HG03565 (cell line): ENCODE measurements at regions not wholly inside any gene's neighbourhood (a gene's known extent, or its start where the extent isn't known, plus 50 kb on each side); places are given as distances from the start of the nearest gene placed in this dataset.
A peak's percentile ranks its signal among the peaks of the same experiment; 100 is the strongest.
"Not testable (repeated sequence)": the region's sequence is repeated elsewhere in the genome, so short reads cannot be mapped to it uniquely, and the experiment has no call there.

ENCODE experiments used
- ATAC-seq: cut with Tn5 transposase; IDR thresholded peaks from one replicate; pipeline ENCODE4 v1.9.1; 2021; ENCODE audit warnings: mild to moderate bottlenecking, moderate library complexity; ENCODE audit not compliant: unreplicated experiment

GRCh38 chr10:23725548-23725947 lies 286.7 kb downstream of the OTUD1 start:
- ATAC-seq = no peak

DNA sequence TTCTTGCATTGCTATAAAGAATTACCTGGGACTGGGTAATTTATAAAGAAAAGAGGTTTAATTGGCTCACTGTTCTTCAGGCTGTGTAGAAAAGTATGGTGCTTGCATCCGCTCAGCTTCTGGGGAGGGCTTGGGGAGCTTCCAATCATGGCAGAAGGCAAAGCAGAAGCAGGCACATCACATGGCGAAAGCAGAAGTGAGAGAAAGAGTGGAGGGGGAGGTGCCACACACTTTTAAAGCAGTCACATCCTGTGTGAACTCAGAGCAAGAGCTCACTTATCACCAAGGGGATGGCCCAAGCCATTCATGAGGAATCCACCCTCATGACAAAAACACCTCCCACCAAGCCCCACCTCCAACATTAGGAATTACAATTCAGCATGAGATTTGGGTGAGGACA lies 303.5 kb downstream of the OTUD1 start:
- peak; percentile 99 for ATAC-seq

GRCh38 chr10:23742807-23743206 lies 303.9 kb downstream of the OTUD1 start:
- no peak for ATAC-seq

DNA sequence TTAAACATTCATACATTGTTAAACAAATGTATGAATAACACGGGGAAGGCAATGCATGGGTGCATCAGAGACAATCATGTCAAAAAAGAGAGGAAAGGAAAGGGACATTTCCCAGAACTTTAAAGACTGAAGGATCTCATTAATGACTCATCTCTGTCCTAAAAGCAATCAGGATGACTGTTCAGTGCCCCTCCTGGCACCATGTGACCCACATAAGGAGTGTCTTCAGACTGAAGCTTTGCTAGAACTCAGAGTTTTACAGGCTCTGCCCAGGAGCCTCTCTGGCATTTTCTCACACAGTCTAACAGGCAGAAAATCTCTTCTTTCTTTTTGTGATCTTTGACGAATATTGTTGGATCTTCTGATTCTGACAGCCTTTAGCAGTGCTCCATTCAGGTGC lies 315.3 kb downstream of the OTUD1 start:
- peak; percentile 48 for ATAC-seq

GRCh38 chr10:23754941-23755340 lies 316.1 kb downstream of the OTUD1 start:
- ATAC-seq = no peak

DNA sequence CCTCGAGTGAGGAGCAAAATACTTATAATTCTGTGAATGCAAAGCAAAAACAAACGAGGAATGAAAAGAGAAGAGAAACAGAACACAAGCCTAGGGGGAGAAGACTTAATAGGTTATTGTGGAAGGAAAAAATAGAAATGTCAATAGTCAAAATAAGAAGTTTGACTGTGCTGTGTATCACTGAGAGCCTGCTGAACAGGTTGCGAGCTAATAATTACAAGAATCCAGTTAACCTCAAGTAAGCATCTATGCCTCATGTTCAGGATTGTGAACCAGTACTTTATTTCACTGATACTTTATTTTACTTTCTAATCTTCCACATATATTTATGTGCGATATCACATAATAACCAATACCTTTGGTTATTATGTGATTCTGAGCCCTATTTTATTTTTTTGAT lies 316.7 kb downstream of the OTUD1 start:
- ATAC-seq = no peak

DNA sequence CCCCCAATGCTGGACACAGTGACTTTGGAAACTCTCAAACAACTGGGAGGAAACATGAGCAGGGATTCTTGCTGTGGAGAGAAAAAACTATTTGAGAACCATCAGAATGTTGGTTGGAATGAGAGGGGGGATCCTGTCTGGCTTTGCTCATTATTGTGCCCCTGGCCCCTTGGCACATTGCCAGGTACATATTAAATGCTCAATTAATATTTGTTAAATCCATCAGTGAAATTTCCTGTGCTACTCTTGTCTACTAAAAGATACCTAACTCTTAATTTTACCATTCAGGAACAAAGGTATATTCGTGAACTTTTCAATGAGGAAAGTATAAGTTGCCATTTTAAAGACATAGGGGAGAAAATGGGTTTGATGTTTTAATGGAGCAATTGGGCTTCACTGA lies 329.4 kb downstream of the OTUD1 start:
- ATAC-seq = no peak

- ATAC-seq = no peak
Measured at GRCh38 chr10:23777153-23777552, 338.3 kb downstream of the OTUD1 start.

GRCh38 chr10:23779301-23779700 lies 340.4 kb downstream of the OTUD1 start:
- no peak for ATAC-seq

- no peak for ATAC-seq
Measured at GRCh38 chr10:23780331-23780730, 341.5 kb downstream of the OTUD1 start.

GRCh38 chr10:23786594-23786993 lies 347.7 kb downstream of the OTUD1 start:
- no peak for ATAC-seq

DNA sequence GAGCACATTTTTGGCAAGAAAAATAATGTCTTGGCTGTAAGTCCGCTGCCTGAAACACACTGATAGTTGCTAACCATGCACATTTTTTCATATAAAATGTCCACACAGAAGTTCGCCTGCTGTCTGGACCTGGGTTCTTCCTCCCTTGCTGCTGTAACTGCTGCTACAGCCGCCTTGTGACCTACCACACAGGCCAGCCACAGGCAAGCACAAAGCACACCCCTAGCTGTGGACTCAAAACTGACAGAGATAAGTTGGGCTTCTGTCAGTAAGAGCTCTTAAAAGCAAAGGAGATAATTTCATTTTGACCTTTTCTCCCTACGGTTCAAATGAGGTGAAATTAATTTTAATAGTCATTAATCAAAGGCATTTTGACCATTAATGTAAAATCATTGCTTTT lies 354.7 kb downstream of the OTUD1 start:
- no peak for ATAC-seq

DNA sequence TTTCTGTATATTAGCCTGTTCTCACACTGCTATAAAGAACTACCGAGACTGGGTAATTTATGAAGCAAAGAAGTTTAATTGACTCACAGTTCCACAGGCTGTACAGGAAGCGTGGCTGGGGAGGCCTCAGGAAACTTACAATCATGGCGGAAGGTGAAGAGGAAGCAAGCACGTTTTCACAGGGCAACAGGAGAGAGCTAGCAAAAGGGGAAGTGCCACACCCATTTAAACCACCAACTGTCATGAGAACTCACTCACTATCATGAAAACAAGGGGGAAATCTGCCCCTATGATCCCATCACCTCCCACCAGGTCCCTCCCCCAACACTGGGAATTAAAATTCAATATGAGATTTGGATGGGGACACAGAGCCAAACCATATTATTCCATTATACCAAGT lies 358.6 kb downstream of the OTUD1 start:
- ATAC-seq = not testable (repeated sequence)

GRCh38 chr10:23804125-23804524 lies 365.2 kb downstream of the OTUD1 start:
- no peak for ATAC-seq

- no peak for ATAC-seq
Measured at GRCh38 chr10:23813687-23814086, 374.8 kb downstream of the OTUD1 start.

DNA sequence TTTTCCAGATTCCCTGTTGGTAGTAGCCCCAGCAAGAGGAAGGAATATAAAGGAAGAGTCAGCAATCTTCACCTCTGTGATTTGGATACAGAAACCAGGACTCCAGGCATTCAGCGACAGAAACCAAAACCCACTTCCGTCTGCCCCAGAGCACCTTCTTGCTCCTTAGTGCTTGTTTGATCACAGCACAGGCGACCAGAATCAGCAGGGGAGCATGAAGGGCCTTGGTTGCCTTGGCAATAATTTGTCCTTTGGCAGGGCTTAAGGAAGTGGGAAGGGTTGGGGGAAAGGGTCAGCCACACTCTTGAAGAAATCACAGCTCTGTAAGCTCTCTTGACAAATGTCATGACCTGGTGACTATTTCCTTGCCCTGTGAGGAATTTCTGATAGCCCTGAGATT lies 379.6 kb downstream of the OTUD1 start:
- no peak for ATAC-seq

DNA sequence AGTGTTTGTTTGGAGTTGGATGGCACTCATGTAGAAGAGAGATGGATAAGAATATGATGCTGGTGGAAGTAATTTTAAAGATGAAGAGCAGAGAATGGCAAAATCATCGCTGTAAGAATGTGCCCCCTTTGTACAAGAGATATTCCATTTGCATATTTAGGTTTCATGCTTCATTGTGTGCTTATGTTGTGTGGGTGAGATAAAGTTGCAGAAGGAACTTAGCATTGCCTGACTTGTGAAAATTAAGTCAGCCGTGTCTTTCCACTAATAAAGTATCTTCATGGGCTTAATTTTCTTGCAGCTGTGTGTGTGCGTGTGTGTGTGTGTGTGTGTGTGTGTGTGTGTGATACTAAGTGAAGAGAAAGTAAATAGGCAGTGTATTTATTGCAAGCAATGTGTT lies 381.9 kb downstream of the OTUD1 start:
- no peak for ATAC-seq

DNA sequence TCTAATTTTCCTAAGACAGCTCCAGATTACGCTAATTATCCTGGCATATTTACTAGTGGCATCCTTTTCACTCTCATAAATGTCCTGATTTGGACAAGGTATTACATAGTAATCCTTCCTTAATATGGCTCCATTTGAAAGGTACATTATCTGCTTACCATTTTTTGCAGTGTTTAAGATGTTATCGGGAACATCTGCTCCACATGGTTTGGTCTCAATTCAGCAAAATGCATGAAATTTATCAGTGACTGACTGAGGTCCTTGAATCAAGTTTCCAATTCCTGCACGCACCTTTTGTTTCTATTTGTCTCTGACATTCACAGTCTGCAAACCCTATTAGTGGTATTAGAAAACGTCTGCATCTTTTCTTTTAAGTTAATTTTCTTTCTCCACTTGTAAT lies 384.1 kb upstream of the KIAA1217 start:
- no peak for ATAC-seq

GRCh38 chr10:23826421-23826820 lies 382.5 kb upstream of the KIAA1217 start:
- ATAC-seq = no peak

GRCh38 chr10:23829556-23829955 lies 379.4 kb upstream of the KIAA1217 start:
- no peak for ATAC-seq

GRCh38 chr10:23834091-23834490 lies 374.8 kb upstream of the KIAA1217 start:
- no peak for ATAC-seq

- ATAC-seq = no peak
Measured at GRCh38 chr10:23850631-23851030, 358.3 kb upstream of the KIAA1217 start.

- ATAC-seq = no peak
Measured at GRCh38 chr10:23859598-23859997, 349.3 kb upstream of the KIAA1217 start.

DNA sequence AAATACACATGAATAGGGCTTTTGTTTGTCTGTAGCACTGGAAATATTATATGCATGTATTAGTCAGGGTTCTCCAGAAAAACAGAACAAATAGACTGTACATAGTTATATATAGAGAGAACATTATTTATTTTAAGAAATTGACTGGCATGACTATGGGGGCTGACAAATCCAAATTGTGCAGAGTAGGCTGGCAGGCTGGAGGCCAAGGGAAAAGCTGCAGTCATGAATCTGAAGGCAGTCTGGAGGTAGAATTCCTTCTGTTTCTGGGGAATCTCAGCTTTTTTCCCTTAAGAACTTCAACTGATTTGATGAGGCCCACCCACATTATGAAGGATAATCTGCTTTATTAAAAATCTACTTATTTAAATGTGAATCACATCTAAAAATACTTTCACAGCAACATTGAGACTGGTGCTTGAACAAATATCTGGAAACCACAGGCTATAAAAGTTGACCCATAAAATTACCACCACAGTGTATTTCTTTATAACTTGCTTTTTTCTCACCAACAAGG lies 344.2 kb upstream of the KIAA1217 start:
- no peak for ATAC-seq
